Activated T-helper 2 cell treated with anti-CD3 and anti-CD28 coated beads, Interferon-gamma antibody, Interleukin-2, Interleukin-4, amounts not matched to agents 10 μg/mL and 5 μg/mL and 100 μg/mL, durations not matched to agents 14 hours and 24 hours and 36 hours (primary cell): ENCODE measurements at regions not wholly inside any gene's neighbourhood (a gene's known extent, or its start where the extent isn't known, plus 50 kb on each side); places are given as distances from the start of the nearest gene placed in this dataset.

Experiments
- DNase-seq: peaks from one replicate; pipeline ENCODE4 v3.0.0; 2021; ENCODE audit warnings: low spot score
- H3K27ac Mint-ChIP-seq: one replicate; pipeline ENCODE4 v1.8.0; 2021; ENCODE audit warnings: mixed read lengths
- H3K27me3 Mint-ChIP-seq: one replicate; pipeline ENCODE4 v1.8.0; 2021; ENCODE audit warnings: low read depth, mixed read lengths
- H3K36me3 Mint-ChIP-seq: one replicate; pipeline ENCODE4 v1.8.0; 2021; ENCODE audit warnings: low read depth, mixed read lengths
- H3K4me1 Mint-ChIP-seq: one replicate; pipeline ENCODE4 v1.8.0; 2021; ENCODE audit warnings: low read depth, mixed read lengths
- H3K4me3 Mint-ChIP-seq: one replicate; pipeline ENCODE4 v1.8.0; 2021; ENCODE audit warnings: low read depth, mild to moderate bottlenecking, moderate library complexity, mixed read lengths
- H3K9me3 Mint-ChIP-seq: one replicate; pipeline ENCODE4 v1.8.0; 2021; ENCODE audit warnings: mixed read lengths
- intact Hi-C: fragments of 100-400 bp; cut with micrococcal nuclease; formaldehyde crosslinking; loops from one replicate; pipeline ENCODE4 v1.15.1; 2023

DNA sequence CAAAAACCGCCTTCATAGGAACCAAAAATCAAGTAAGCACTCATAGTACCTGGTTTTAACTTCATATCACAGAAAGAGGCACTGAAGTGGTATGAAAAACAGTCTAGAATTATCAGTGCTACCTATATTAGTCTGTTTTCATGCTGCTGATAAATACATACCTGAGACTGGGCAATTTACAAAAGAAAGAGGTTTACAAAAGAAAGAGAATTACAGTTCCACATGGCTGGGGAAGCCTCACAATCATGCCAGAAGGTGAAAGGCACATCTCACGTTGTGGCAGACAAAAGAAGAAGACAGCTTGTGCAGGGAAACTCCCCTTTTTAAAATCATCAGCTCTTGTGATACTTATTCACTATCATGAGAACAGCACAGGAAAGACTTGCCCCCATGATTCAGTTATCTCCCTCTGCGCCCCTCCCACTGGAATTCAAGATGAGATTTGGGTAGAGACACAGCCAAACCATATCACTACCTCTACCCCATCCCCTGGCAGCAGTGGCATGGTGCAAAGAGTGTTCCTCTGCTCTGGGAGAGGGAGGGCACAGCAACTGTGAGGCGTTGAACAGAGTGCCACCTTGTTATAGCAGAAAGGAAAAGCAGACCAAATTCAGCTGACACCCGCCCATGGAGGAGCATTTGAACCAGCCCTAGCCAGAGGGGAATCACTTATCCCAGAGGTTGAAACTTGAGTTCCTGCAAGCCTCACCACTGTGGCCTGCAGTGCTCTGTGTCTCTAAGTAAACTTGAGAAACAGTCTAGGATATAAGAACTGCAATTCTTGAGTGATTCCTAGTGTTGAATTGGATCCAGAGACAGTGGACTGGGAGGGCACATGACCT, 61.9 kb upstream of the PTPRZ1 start:
- H3K36me3 Mint-ChIP-seq = no peaks in the 10 kb centered on the region
- H3K27me3 Mint-ChIP-seq = no peaks in the 10 kb centered on the region
- H3K9me3 Mint-ChIP-seq = peaks cover 25% of the 10 kb centered on the region
- no peaks in the 10 kb centered on the region for H3K4me1 Mint-ChIP-seq
- DNase-seq = no peak
- no peak overlapping the region for H3K27ac Mint-ChIP-seq
- intact Hi-C loops = no loop called here
- H3K4me3 Mint-ChIP-seq = no peak overlapping the region

DNA sequence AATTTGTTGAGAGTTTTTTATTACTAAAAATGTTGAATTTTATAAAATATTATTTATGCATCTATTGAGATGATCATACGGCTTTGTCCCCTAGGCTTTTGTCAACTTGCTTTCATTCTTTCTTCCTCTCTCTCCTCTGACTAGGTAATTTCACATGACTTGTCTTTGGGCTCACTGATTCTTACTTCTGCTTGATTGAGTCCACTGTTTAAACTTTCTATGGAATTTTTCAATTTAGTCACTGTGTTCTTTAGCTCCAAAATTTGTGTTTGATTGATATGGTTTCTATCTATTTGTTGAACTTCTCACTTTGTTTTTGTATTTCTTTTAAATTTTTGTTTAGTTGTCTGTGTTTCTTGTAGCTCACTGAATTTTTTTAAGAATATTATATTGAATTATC, 65.9 kb upstream of the PTPRZ1 start:
- Mint-ChIP-seq H3K36me3 (no peaks in the 10 kb centered on the region), H3K4me3 (no peak overlapping the region), H3K27me3 (no peaks in the 10 kb centered on the region), H3K27ac (no peak overlapping the region), H3K4me1 (no peaks in the 10 kb centered on the region), H3K9me3 (peaks cover 18% of the 10 kb centered on the region)
- intact Hi-C loops = no loop called here
- no peak for DNase-seq

DNA sequence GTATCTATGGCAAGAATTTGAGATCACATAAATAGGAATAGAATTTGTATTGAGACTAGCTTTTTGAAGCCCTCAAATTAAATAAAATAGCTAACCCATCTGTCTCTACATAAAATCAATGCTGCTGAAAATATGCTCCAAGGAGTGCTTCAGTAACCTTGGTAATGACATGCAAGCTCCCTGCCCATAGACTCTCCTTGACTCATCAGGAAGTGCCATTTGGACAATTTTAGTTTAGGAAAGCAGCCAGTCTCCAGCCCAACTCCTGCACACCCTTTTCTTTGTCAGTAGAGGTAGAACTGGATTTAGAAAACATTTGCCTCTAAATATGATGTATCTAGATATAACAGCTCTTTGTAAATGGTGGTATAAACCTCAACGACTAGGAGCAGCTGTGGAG, 69.9 kb upstream of the PTPRZ1 start:
- Mint-ChIP-seq H3K27ac (no peak overlapping the region), H3K4me1 (no peaks in the 10 kb centered on the region)
- intact Hi-C loops = no loop called here

DNA sequence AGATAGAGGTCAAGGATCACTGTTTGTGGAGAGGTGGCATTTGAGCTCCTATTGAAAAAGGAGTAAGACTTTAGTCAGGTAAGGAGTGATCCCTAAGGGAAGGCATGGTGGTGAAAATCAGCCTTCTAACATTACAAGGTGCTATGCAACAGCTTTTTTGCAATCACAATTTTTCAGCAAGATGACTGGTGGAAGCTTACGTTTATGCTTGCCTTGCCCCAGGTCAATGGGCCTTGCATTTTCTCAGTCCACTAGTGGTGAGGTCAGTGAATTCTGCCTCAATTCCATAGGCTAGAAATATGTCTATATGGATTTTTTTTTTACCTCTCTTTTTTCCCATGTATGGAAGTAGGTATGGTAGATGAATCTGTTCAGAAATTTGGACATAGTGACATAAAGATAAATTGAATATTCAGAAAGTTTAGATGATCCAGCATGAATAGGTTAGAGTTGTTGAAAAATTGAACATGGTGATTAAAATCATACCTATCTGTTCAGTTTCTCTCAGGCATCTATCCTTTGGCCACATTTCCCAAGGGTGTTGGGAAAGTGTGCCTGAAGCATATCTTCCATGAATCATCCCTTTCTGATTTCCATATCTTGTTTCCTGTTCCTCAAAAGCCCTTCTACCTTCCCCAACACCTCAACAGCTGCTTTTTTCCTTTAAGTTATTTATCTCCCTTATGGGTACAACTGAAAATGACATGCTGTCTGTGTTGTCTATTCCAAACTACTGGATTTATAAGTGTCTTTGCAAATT, 71.9 kb upstream of the PTPRZ1 start:
- H3K4me1 Mint-ChIP-seq = no peaks in the 10 kb centered on the region
- DNase-seq = no peak
- H3K27ac Mint-ChIP-seq = no peak overlapping the region
- H3K36me3 Mint-ChIP-seq = no peaks in the 10 kb centered on the region
- intact Hi-C loops = no loop called here
- H3K4me3 Mint-ChIP-seq = no peak overlapping the region
- H3K9me3 Mint-ChIP-seq = no peaks in the 10 kb centered on the region
- H3K27me3 Mint-ChIP-seq = no peaks in the 10 kb centered on the region

More for the DNA sequence above, 69.9 kb upstream of the PTPRZ1 start:
- DNase-seq = no peak
- Mint-ChIP-seq H3K27me3 (no peaks in the 10 kb centered on the region), H3K36me3 (no peaks in the 10 kb centered on the region), H3K9me3 (peaks cover 10% of the 10 kb centered on the region), H3K4me3 (no peak overlapping the region)

DNA sequence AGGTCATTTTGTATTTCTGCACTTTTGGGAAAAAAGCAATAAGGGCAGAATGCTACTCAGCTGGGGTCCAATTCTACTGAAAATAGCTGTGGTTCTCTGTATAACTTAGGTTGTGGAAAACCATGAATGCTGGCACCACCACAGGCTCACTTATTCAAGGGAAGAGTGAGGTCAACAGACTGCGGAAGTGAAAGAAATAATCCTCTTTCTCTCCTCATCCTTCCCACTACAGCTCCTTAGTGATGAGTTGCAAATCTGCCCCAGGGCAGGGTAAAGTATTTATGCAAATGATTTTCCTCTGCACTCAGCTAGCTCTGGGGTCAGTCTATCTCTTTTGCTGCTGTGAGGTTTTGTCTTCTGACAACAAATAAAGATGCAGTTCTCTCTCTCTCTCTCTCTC, 74.1 kb upstream of the PTPRZ1 start:
- no peaks in the 10 kb centered on the region for H3K36me3 Mint-ChIP-seq
- intact Hi-C loops = no loop called here
- H3K27me3 Mint-ChIP-seq = no peaks in the 10 kb centered on the region
- no peaks in the 10 kb centered on the region for H3K4me1 Mint-ChIP-seq
- no peaks in the 10 kb centered on the region for H3K9me3 Mint-ChIP-seq
- no peak overlapping the region for H3K27ac Mint-ChIP-seq
- H3K4me3 Mint-ChIP-seq = no peak overlapping the region
- DNase-seq = no peak

DNA sequence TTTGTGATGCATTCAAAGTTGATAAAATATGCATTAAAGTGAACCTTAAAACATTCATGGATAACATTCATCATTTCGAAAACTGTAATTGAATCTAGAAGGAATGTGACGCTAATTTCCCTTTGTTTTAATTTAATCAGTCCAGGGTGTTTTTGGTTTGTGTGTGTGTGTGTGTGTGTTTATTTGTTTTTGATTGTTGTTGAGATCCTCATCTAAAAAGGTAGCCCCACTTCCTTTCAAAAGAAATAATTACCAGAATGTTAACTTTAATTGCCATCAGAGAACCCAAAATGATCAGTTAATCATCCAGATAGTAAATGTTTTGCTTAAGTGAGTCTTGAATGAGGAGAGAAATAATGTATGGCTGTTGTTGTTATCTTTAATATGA, 74.5 kb upstream of the PTPRZ1 start:
- Mint-ChIP-seq H3K36me3 (no peaks in the 10 kb centered on the region), H3K9me3 (no peaks in the 10 kb centered on the region), H3K27me3 (no peaks in the 10 kb centered on the region), H3K4me1 (no peaks in the 10 kb centered on the region), H3K27ac (no peak overlapping the region), H3K4me3 (no peak overlapping the region)
- no peak for DNase-seq
- intact Hi-C loops = no loop called here

DNA sequence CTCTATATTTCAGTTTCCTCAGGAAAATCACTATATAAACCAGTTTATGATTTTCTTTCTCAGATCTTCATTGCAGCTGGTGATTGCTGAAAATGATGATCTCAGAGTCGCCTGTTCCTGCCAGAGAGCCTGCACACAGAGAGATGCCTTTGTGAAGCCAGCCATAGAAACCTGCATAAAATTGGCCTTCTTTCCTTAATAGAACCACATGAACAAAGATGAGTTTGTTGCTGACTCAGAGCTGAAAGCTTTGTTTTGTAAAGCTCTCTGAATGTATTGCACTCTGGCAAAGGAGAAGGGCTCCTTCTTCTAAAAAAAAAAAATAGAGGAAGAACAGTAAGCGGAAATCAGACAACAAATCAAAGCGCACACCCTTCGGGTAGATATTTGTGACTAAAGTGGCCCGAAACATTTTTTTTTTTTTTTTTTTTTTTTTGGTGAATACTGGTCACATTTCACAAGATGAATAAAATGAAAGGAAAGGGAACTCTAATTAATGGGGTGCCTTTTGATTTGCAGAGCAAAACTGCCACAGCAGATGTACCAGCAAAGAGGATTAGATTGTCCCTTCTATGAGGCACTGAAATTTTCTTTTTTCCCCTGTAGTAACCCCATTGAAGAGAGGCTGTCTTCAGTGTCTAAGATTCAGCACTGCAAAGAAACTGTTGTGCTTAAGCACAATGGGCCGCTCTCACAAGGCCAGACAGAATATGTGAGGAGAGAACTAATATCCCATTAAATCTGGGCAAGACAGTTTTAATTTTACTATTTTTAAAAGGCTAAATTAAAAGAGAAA, 75.1 kb upstream of the PTPRZ1 start:
- no peak overlapping the region for H3K4me3 Mint-ChIP-seq
- H3K27me3 Mint-ChIP-seq = no peaks in the 10 kb centered on the region
- H3K4me1 Mint-ChIP-seq = no peaks in the 10 kb centered on the region
- no peak overlapping the region for H3K27ac Mint-ChIP-seq
- DNase-seq = no peak
- no peaks in the 10 kb centered on the region for H3K9me3 Mint-ChIP-seq
- intact Hi-C loops = no loop called here
- H3K36me3 Mint-ChIP-seq = no peaks in the 10 kb centered on the region

DNA sequence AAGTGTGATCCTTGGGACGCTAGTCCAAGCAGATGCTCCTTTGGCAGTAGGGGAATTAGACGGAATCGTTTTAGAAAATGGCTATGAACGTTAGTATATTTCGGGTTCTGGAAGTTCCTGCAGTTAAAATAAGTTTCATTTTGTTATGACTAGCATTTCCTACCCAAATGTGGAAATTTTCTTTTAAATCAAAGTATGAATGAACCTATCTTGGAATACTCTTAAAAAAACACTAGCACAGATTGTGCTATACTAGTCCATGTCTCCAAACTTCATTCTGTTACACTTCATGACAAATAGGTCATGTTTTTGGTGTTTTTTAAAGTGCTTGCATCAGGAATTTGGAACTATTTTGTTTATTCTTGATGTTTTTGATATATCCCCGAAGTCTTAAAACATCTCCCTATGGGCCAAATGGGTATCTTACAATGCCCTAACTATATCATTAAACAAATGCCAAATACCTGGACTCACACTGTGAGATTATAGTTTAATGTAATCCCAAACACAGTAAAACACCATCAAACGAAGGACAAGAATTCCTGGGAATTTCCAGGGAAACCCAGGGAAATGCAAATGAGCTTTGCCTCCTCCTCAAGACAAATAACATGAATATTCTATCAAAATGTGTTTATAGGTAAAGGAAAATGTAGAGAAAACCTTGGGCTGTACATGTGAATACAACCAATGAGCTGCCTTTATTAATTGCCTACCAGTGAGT, 75.9 kb upstream of the PTPRZ1 start:
- Mint-ChIP-seq H3K9me3 (no peaks in the 10 kb centered on the region), H3K4me1 (no peaks in the 10 kb centered on the region), H3K27me3 (no peaks in the 10 kb centered on the region), H3K36me3 (no peaks in the 10 kb centered on the region), H3K27ac (no peak overlapping the region), H3K4me3 (no peak overlapping the region)
- intact Hi-C loops = no loop called here
- DNase-seq = no peak

DNA sequence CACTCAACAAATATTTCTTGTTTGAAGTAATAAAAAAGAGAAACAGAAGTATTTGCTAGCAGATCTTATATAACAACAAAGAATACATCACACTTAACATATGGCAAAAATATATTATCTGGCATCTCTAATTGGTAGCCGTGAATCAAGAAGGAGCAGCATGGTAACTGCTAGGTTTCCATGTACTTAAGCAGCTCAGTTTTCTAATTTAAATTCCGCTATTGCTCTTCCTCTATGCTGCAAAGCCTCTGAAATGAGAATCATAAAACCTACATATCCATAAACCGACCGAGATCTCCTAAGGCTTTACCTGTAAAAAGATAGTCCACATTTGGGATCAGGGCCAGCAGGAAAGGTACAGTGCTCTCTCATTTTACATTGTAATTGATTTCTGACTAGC, 76.6 kb upstream of the PTPRZ1 start:
- Mint-ChIP-seq H3K27ac (no peak overlapping the region), H3K4me1 (no peaks in the 10 kb centered on the region), H3K9me3 (no peaks in the 10 kb centered on the region), H3K36me3 (no peaks in the 10 kb centered on the region), H3K27me3 (no peaks in the 10 kb centered on the region), H3K4me3 (no peak overlapping the region)
- DNase-seq = no peak
- intact Hi-C loops = no loop called here

DNA sequence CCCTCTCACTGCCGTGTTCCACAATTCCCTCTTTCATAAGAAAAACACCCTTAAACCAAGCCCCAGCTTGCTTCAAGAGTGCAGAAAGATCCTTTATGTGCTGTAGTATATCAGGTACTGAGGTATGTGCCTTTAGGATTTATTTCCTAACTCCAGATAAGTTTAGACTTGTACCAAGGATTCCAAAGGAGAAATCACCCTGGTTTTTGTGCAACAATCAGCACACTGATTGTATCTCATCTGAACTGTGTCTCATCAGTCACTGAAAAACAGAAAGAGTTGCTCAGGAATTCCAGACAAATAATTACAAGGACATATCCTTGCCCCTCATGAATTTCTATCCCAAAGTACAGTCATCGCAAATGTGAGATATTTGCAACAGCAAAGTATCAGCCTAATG, 77.2 kb upstream of the PTPRZ1 start:
- H3K9me3 Mint-ChIP-seq = no peaks in the 10 kb centered on the region
- no peaks in the 10 kb centered on the region for H3K4me1 Mint-ChIP-seq
- H3K4me3 Mint-ChIP-seq = no peak overlapping the region
- intact Hi-C loops = no loop called here
- no peak overlapping the region for H3K27ac Mint-ChIP-seq
- no peaks in the 10 kb centered on the region for H3K36me3 Mint-ChIP-seq
- H3K27me3 Mint-ChIP-seq = no peaks in the 10 kb centered on the region
- no peak for DNase-seq

DNA sequence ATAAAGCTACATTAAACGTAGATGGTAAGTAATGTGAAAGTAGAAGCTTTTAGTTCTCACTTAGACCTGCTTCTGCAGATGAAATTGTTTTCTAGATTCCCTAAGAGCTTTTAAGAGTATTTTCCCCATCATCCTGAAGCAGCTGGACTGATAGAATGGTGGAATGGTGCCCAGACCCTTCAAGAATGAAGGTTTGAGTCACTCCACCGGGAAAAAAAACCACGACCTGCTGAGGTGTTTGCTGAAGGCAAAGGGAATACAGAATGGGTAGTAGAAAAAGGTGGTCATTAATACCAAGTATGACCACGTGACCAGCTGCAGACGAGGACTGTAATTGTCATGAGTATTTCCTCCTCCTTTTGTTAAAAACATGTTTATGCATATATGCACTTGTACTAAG, 79.2 kb upstream of the PTPRZ1 start:
- intact Hi-C loops = no loop called here
- DNase-seq = no peak
- Mint-ChIP-seq H3K4me1 (no peaks in the 10 kb centered on the region), H3K36me3 (no peaks in the 10 kb centered on the region), H3K27ac (no peak overlapping the region), H3K9me3 (no peaks in the 10 kb centered on the region), H3K4me3 (no peak overlapping the region), H3K27me3 (no peaks in the 10 kb centered on the region)

DNA sequence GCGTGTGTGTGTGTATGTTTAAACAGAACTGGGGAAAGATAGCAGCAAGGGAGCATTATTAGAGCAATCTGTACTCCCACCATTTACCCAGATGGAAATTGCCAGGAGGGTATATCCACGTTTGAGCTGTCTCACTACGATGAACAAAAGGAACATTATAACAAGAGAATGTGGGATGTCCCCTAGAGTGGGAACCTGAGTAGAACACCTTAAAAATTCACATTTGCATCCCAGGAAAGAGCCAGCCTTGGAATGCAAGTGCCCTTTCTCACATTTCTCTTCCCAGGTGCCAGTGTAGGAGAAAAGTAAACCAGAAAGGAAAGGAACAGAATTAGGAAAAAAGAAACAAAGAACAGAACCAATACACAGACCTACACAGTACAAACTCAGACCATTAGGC, 95.3 kb upstream of the PTPRZ1 start:
- DNase-seq = no peak
- Mint-ChIP-seq H3K9me3 (no peaks in the 10 kb centered on the region), H3K36me3 (no peaks in the 10 kb centered on the region), H3K4me1 (no peaks in the 10 kb centered on the region), H3K27ac (no peak overlapping the region), H3K27me3 (no peaks in the 10 kb centered on the region), H3K4me3 (no peak overlapping the region)
- intact Hi-C loops = no loop called here
